ENCODE measurements at regions not wholly inside any gene's neighbourhood (a gene's known extent, or its start where the extent isn't known, plus 50 kb on each side); places are given as distances from the start of the nearest gene placed in this dataset.

- TF ChIP-seq CTCF (IDR thresholded peaks at IDR 0.05) (no peak), POLR2A (IDR thresholded peaks at IDR 0.05) (no peak)
Observed at GRCh38 chr12:111150360-111150759, 218.5 kb downstream of the PHETA1 start.
